ENCODE measurements at regions not wholly inside any gene's neighbourhood (a gene's known extent, or its start where the extent isn't known, plus 50 kb on each side); places are given as distances from the start of the nearest gene placed in this dataset.
A peak's percentile ranks its signal among the peaks of the same experiment; 100 is the strongest.

- Histone ChIP-seq H3K9ac (replicated peaks; ENCODE audit: extremely low read depth, insufficient read depth, low read length) (no peak overlapping the region), H3K4me1 (ENCODE audit: control insufficient read depth, extremely low read depth, insufficient read depth, low read length) (peaks cover 25% of the 10 kb centered on the region), H3K4me3 (replicated peaks in 1 of 3; ENCODE audit: insufficient read depth in 1 of 3, low read depth in 1 of 3, low read length in 3 of 3) (no peak overlapping the region), H3K79me2 (ENCODE audit: control insufficient read depth, insufficient read depth, low read length) (no peaks in the 10 kb centered on the region), H3K27ac (ENCODE audit: insufficient read depth, low read depth, low read length) (no peak overlapping the region), H3K4me2 (ENCODE audit: insufficient read depth, low read length) (no peak overlapping the region), H3K9me3 (replicated peaks; ENCODE audit: control insufficient read depth, insufficient read depth, low read length) (no peaks in the 10 kb centered on the region), H4K20me1 (replicated peaks; ENCODE audit: control insufficient read depth, extremely low read depth, insufficient read depth, low read length) (no peaks in the 10 kb centered on the region), H3K27me3 (ENCODE audit: control insufficient read depth in 2 of 2, insufficient read depth in 2 of 2, low read length in 2 of 2) (no peaks in the 10 kb centered on the region), H3K36me3 (ENCODE audit: control insufficient read depth in 2 of 2, extremely low read depth in 1 of 2, insufficient read depth in 2 of 2, low read length in 2 of 2) (no peaks in the 10 kb centered on the region), H2AFZ (ENCODE audit: low read depth, low read length) (no peak overlapping the region), H3K9me1 (replicated peaks; ENCODE audit: control insufficient read depth, extremely low read depth, insufficient read depth, low read length) (no peaks in the 10 kb centered on the region)
- CTCF ChIA-PET, result no interaction called here
- POLR2A ChIA-PET, result no interaction called here
- FAIRE-seq (peak; percentile 73), DNase-seq (ENCODE audit: low read depth, low spot score) (peak; percentile 39)
- TF ChIP-seq POLR2A (IDR thresholded peaks at IDR 0.05; ENCODE audit: low read depth, low read length) (no peak), CTCF (IDR thresholded peaks at IDR 0.05; ENCODE audit: extremely low read depth in 1 of 2, insufficient read depth in 1 of 2, low read depth in 1 of 2, low read length in 2 of 2) (no peak), EZH2 (IDR thresholded peaks at IDR 0.05; ENCODE audit: borderline replicate concordance, low read depth, low read length, severe bottlenecking) (no peak), FOS (IDR thresholded peaks at IDR 0.05; ENCODE audit: borderline replicate concordance, insufficient read depth, low read length) (no peak), POLR2AphosphoS5 (IDR thresholded peaks at IDR 0.05; ENCODE audit: insufficient read depth, low read depth, low read length) (no peak), GATA2 (IDR thresholded peaks at IDR 0.05; ENCODE audit: insufficient read depth, insufficient read length, low read depth, low read length) (no peak), JUN (IDR thresholded peaks at IDR 0.05; ENCODE audit: borderline replicate concordance, insufficient read depth, insufficient read length, low read depth) (no peak), MYC (IDR thresholded peaks at IDR 0.05; ENCODE audit: low read depth, low read length) (no peak)
- TF ChIP-seq, protein P1, sequence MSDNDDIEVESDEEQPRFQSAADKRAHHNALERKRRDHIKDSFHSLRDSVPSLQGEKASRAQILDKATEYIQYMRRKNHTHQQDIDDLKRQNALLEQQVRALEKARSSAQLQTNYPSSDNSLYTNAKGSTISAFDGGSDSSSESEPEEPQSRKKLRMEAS (IDR thresholded peaks at IDR 0.05; ENCODE audit: insufficient read depth, insufficient read length), result no peak
- intact Hi-C loops (cut with micrococcal nuclease), result no loop called here
- BruUV-seq (replicated peaks), result no TSS peak
- dilution Hi-C loops (cut with MboI; ENCODE audit: extremely low pct_ligation_motif_present, low sequenced_read_pairs), result no loop called here
These were observed 243.7 kb upstream of the SLC24A2 start for GRCh38 chr9:20032413-20033006.

Measured in endothelial cell of umbilical vein (primary cell).